BJ (cell line): ENCODE measurements at regions not wholly inside any gene's neighbourhood (a gene's known extent, or its start where the extent isn't known, plus 50 kb on each side); places are given as distances from the start of the nearest gene placed in this dataset.
"Not testable (repeated sequence)": the region's sequence is repeated elsewhere in the genome, so short reads cannot be mapped to it uniquely, and the experiment has no call there.

Experiments used
- CTCF ChIA-PET: fragments of 350-600 bp; formaldehyde crosslinking; extraction: SDS; loops from one replicate; lab custom pipeline; 2021; ENCODE audit warnings: antibody characterized with exemption, inconsistent platforms; lab: Yijun Ruan, JAX
- POLR2A ChIA-PET: fragments of 300-600 bp; sonication (Branson Sonifier 250); formaldehyde crosslinking; extraction: SDS; loops from one replicate; lab custom pipeline; 2021; ENCODE audit warnings: antibody characterized with exemption; lab: Charles Lee
- DNase-seq: peaks from one replicate; pipeline ENCODE4 v3.0.0-alpha.2; 2011; ENCODE audit warnings: low read depth
- H3K27me3 ChIP-seq: 2 replicates; pipeline ENCODE4 v1.6.0; 2011; ENCODE audit warnings: low read length; ENCODE audit not compliant: control insufficient read depth, insufficient read depth
- H3K36me3 ChIP-seq: 2 replicates; pipeline ENCODE4 v1.5.1; 2011; ENCODE audit warnings: low read length; ENCODE audit not compliant: control insufficient read depth, insufficient read depth
- H3K4me3 ChIP-seq: 2 replicates; pipeline ENCODE4 v1.5.1; 2011; ENCODE audit warnings: low read depth, mild to moderate bottlenecking, control low read depth, low read length
- TF ChIP-seq, protein P1 (sequence below): IDR thresholded peaks from 2 replicates; pipeline ENCODE4 v1.5.1; 2011; ENCODE audit warnings: low read depth, mild to moderate bottlenecking, control low read depth, inconsistent platforms, low read length, moderate library complexity; ENCODE audit not compliant: insufficient read depth

DNA sequence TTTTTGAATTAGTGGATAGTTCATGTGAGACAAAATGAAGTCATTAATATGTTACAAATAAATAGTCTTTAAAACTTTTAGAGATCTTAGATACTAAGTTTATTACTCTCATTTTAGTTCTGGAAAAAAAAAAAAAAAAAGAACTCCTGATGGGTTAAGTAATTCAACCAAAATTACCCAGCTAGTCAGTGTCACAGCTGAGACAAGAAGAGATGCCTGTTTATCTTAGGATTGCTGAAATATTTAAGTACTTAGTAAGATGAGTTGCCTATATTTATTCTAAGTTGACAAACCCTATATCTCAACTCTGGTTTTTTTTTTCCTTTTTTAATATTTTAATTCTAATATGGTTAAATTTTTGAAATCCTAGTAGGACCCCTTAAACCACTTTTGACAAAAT lies 781.0 kb upstream of the LRRN3 start:
- no peaks in the 10 kb centered on the region for H3K27me3 ChIP-seq
- peak; percentile 2 for DNase-seq

DNA sequence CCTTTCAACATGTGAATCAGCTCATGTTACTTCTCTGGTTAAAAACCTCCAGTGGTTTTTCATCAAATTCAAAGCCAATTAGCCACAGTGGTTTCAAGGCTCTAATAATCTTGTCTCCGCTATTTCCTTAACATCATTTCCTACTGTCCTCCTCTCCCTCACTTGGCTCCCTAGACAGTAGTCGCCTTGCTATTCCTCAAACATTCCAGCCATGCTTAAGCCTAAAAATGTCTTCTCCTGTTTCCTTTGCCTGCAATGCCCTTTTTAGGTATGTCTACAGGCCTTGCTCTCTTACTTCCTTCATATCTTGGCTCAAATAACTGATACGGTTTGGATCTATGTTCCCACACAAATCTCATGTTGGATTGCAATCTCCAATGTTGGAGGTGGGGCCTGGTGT lies 779.4 kb upstream of the LRRN3 start:
- DNase-seq, result no peak

More for the DNA sequence above, 781.0 kb upstream of the LRRN3 start:
- ChIA-PET POLR2A (no interaction called here), CTCF (no interaction called here)
- Histone ChIP-seq H3K36me3 (no peaks in the 10 kb centered on the region), H3K4me3 (no peak overlapping the region)
- TF ChIP-seq, protein P1, sequence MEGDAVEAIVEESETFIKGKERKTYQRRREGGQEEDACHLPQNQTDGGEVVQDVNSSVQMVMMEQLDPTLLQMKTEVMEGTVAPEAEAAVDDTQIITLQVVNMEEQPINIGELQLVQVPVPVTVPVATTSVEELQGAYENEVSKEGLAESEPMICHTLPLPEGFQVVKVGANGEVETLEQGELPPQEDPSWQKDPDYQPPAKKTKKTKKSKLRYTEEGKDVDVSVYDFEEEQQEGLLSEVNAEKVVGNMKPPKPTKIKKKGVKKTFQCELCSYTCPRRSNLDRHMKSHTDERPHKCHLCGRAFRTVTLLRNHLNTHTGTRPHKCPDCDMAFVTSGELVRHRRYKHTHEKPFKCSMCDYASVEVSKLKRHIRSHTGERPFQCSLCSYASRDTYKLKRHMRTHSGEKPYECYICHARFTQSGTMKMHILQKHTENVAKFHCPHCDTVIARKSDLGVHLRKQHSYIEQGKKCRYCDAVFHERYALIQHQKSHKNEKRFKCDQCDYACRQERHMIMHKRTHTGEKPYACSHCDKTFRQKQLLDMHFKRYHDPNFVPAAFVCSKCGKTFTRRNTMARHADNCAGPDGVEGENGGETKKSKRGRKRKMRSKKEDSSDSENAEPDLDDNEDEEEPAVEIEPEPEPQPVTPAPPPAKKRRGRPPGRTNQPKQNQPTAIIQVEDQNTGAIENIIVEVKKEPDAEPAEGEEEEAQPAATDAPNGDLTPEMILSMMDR, result no peak

DNA sequence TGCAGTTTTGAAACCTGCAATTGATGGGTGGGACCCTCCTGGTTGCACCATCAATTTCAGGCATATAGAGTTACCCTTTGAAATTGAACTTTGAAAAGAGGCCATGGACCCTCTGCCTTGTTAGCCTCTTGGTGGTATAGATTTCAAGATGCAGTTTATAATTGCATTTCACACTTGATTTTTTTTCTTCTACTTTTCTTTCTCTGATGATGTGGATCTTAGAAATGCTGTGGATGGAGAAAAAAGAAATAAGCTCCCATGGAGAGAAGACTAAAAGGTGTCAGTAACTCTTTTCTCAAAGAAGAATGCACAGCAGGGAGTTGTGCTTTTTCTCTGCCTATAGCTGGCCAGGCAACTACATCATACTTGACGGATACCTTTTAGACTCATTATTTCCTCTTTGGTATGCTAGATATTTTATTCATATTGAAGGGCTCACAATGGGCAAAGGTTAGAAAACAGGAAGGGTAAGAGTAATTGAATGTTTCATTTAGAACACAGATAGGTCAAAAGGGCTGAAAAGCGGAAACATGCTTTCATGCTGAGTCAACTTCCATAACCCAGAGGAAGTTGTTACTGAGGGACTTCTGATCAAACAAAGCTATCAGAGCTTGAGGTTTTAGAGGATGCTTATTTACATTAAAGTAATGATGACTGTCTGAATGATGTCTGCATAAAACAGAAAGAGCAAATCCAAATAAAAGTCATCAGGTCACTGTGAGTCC lies 773.2 kb upstream of the LRRN3 start:
- no peak for DNase-seq
- CTCF ChIA-PET, result no interaction called here
- Histone ChIP-seq H3K27me3 (no peaks in the 10 kb centered on the region), H3K4me3 (no peak overlapping the region), H3K36me3 (no peaks in the 10 kb centered on the region)
- POLR2A ChIA-PET, result no interaction called here
- TF ChIP-seq, protein P1, result no peak

More for the DNA sequence above, 779.4 kb upstream of the LRRN3 start:
- H3K4me3 ChIP-seq, result no peak overlapping the region
- TF ChIP-seq, protein P1, result no peak
- H3K27me3 ChIP-seq, result no peaks in the 10 kb centered on the region
- H3K36me3 ChIP-seq, result no peaks in the 10 kb centered on the region
- POLR2A ChIA-PET, result no interaction called here
- CTCF ChIA-PET, result no interaction called here

DNA sequence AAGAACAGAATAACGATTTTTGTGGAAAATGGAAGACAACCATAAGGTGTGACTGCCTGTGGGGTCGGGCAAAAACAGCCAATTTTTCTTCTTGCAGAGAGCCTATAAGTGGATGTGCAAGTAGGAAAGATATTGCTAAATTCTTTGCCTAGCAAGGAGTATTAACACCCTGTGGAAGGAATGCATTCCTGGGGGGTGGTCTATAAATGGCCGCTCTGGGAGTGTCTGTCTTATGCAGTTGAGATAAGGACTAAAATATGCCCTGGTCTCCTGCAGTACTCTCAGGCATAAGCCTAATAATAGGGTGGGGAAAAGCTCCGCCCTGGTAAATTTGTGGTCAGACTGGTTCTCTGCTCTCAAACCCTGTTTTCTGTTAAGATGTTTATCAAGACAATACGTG lies 770.6 kb upstream of the LRRN3 start:
- POLR2A ChIA-PET, H3K4me3 ChIP-seq, DNase-seq, H3K36me3 ChIP-seq, CTCF ChIA-PET, H3K27me3 ChIP-seq: not testable (repeated sequence)

DNA sequence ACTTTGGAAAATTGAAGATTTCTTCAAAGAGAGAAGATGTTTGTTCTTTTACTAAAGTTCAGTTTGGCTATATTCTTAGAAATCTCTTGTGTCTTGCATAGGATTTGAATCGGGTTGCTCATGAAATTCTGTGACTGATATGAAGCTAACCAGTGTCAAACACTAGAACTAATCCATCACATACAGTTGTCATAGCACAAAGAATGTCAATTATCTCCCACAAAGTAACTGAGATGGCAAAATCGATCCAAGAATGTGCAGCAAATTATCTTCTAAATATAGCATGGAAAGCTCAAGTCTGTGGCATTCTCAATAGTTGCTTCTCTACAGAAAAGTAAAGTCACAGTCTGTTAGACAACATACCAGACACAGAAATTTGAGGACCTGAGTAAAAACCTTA lies 768.1 kb upstream of the LRRN3 start:
- H3K36me3 ChIP-seq, result no peaks in the 10 kb centered on the region
- POLR2A ChIA-PET, result no interaction called here
- TF ChIP-seq, protein P1, result no peak
- CTCF ChIA-PET, result no interaction called here
- H3K27me3 ChIP-seq, result no peaks in the 10 kb centered on the region
- H3K4me3 ChIP-seq, result no peak overlapping the region
- no peak for DNase-seq

DNA sequence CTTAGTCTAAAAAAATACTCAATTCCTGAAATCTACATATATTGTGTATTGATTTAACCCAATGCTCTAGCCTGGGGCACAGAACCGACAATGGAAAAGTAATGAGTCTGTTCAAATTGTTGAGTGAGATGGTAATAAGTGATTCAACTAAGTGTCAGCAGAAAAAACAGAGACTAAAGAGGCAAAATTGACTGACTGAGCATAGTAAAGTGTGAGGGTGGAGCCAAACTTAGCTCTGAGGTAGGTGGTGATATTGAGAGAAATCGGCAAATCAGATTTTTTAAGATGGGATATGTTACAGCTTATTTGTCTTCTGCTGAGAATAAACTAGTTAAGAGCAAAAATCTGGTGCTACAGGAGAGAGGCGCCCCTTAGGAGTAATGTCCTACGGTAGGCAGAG lies 764.0 kb upstream of the LRRN3 start:
- TF ChIP-seq, protein P1, result no peak
- DNase-seq, result no peak
- Histone ChIP-seq H3K4me3 (no peak overlapping the region), H3K36me3 (no peaks in the 10 kb centered on the region), H3K27me3 (no peaks in the 10 kb centered on the region)
- POLR2A ChIA-PET, result no interaction called here
- CTCF ChIA-PET, result no interaction called here
